ENCODE measurements at regions not wholly inside any gene's neighbourhood (a gene's known extent, or its start where the extent isn't known, plus 50 kb on each side); places are given as distances from the start of the nearest gene placed in this dataset.

DNA sequence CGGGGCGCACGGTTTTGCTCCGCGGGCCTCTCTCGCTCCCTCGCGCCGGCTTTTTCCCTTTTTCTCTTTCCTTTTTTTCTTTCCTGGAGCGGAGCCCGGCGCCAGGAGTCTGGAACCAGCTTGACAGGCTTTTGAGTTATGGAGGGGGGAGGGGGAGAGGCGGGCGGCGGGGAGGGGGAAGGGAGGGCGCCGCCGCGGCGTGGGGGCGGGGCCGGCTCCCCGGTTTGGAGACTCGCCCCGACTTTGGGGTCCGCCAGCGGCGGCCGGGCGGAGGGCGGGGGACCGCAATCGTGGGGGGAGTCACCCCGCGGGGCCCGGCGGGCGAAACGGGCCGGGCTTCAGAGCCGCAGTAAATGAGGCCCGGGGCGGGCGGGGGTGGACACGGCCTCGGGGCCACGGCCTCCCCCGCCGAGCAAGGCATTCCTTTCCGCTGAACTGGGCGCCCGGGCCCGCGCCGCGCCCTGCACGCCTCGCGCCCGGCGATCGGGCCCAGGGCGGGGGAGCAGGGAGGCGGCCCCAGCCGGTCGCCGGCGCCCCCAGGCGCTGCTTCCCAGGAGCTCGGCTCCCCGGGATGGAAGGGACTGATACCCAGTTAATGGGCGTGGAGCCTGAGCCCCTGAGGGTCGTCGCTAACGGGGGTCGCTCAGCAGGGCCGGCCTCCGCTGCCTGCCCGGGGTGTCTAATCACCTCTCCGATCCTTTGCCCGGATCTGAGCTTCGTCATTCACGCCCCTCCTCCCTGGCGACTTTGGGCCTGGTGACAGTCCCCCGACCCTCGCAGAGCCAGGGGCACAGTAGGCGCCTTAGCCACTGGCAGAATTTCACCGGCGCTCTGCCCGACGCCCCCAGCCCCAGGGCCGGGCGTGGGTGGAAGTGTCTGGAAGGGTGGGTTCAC, 138.1 kb downstream of the C9orf50 start:
- H3K36me3 ChIP-seq, result no peaks in the 10 kb centered on the region
- peak overlapping the region; percentile 30 to 55 (median 50) for H3K4me3 ChIP-seq
- TF ChIP-seq POLR2AphosphoS5 (IDR thresholded peaks at IDR 0.05), result no peak
- TF ChIP-seq EP300 (IDR thresholded peaks at IDR 0.05), result no peak
- TF ChIP-seq POLR2A (IDR thresholded peaks at IDR 0.05), result peak in 2 of 4 donors; percentile 63 to 74
- TF ChIP-seq, protein P1, sequence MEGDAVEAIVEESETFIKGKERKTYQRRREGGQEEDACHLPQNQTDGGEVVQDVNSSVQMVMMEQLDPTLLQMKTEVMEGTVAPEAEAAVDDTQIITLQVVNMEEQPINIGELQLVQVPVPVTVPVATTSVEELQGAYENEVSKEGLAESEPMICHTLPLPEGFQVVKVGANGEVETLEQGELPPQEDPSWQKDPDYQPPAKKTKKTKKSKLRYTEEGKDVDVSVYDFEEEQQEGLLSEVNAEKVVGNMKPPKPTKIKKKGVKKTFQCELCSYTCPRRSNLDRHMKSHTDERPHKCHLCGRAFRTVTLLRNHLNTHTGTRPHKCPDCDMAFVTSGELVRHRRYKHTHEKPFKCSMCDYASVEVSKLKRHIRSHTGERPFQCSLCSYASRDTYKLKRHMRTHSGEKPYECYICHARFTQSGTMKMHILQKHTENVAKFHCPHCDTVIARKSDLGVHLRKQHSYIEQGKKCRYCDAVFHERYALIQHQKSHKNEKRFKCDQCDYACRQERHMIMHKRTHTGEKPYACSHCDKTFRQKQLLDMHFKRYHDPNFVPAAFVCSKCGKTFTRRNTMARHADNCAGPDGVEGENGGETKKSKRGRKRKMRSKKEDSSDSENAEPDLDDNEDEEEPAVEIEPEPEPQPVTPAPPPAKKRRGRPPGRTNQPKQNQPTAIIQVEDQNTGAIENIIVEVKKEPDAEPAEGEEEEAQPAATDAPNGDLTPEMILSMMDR (IDR thresholded peaks at IDR 0.05), result peak in 2 of 6 experiments; percentile 18 to 24
- H3K4me1 ChIP-seq, result peaks cover 49 to 63% (median 60%) of the 10 kb centered on the region in 4 donors
- WGBS, 2 donors, result 0 to 1% methylated on average over 10 to 51 of the region's 93 CpGs
- DNase-seq (peak; percentile 78 to 95), ATAC-seq (ENCODE audit: low FRiP score in 2 of 2) (peak; percentile 70 to 89)
- no peaks in the 10 kb centered on the region for H3K27me3 ChIP-seq
- peak overlapping the region; percentile 98 to 100 (median 99) for H3K27ac ChIP-seq
- H3K9me3 ChIP-seq, result no peaks in the 10 kb centered on the region

DNA sequence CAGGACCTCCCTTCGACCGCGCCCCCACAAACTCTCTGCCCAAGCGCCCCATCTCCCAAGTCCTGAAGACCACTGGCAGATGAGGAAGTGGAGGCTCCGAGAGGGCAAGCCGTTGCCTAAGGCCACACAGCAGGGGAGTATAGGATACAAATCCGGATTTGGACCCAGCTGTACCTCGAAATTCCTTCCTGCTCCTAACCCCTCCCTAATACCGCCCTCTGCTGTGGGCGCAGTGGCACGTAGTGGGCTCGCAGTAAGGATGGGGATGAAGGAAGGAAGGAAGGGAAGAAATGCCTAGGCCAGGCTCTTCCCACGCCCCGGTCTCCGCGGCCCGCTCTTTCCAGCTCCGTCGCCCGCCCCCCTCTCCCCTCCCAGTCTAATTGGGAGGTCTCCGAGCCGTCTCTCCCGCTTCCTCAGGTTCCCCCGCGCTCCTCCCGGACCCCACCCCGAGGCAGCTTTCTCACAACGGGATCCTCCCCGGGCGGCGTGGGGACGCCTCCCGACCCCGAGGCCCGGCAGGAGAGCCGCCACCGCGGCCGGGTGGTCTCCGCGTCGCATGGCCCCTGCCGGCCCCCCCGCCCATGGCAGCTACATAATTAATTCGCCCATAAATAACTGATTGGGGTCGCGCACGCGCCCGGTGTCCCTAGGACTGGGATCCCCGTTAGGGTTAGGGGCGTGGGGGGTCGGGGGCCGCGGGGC, 138.9 kb downstream of the C9orf50 start:
- Histone ChIP-seq H3K4me1 (peaks cover 41 to 55% (median 52%) of the 10 kb centered on the region in 4 donors), H3K4me3 (peak overlapping the region; percentile 30 to 55 (median 50)), H3K9me3 (no peaks in the 10 kb centered on the region), H3K27me3 (no peaks in the 10 kb centered on the region), H3K36me3 (no peaks in the 10 kb centered on the region), H3K27ac (peak overlapping the region; percentile 98 to 100 (median 99))
- 15 to 23% methylated on average over 28 to 41 of the region's 55 CpGs for WGBS, 2 donors
- peak in 1 of 4 donors; percentile 33 for TF ChIP-seq POLR2A (IDR thresholded peaks at IDR 0.05)
- no peak for TF ChIP-seq POLR2AphosphoS5 (IDR thresholded peaks at IDR 0.05)
- TF ChIP-seq, protein P1 (IDR thresholded peaks at IDR 0.05), result peak in 2 of 6 experiments; percentile 18 to 48
- TF ChIP-seq EP300 (IDR thresholded peaks at IDR 0.05), result no peak
- ATAC-seq (ENCODE audit: low FRiP score in 2 of 2) (peak in 1 of 2 donors; percentile 23), DNase-seq (peak in 1 of 2 donors; percentile 87)

DNA sequence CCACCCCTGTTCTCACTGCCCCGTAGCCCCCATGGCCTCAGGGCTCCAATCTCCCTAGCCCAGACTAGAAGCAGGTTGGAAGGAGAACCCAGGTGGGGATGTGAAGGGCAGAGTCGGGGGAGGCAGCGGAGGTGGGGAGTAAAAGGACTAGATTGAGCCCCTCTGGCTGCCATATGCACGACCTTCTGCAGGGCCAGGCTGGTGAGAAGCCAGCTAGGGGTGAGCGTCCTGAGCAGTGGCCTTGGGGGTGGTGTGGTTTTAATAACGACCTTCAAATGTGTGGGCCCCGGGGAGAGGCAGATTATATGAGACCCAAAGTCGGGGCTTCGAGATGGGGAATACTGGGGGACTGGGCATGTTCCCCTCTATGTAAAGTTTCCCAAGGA, 139.5 kb downstream of the C9orf50 start:
- ATAC-seq (ENCODE audit: low FRiP score in 2 of 2) (no peak), DNase-seq (no peak)
- no peaks in the 10 kb centered on the region for H3K36me3 ChIP-seq
- H3K9me3 ChIP-seq, result no peaks in the 10 kb centered on the region
- H3K4me1 ChIP-seq, result peaks cover 39 to 49% (median 48%) of the 10 kb centered on the region in 4 donors
- no peaks in the 10 kb centered on the region for H3K27me3 ChIP-seq
- peak overlapping the region in 1 of 4 donors; percentile 50 for H3K4me3 ChIP-seq
- 88 to 89% methylated on average over 8 to 9 of the region's 9 CpGs for WGBS, 2 donors
- TF ChIP-seq POLR2AphosphoS5 (IDR thresholded peaks at IDR 0.05) (no peak), POLR2A (IDR thresholded peaks at IDR 0.05) (no peak), EP300 (IDR thresholded peaks at IDR 0.05) (no peak)
- TF ChIP-seq, protein P1 (IDR thresholded peaks at IDR 0.05), result no peak
- peak overlapping the region; percentile 98 to 100 (median 99) for H3K27ac ChIP-seq

DNA sequence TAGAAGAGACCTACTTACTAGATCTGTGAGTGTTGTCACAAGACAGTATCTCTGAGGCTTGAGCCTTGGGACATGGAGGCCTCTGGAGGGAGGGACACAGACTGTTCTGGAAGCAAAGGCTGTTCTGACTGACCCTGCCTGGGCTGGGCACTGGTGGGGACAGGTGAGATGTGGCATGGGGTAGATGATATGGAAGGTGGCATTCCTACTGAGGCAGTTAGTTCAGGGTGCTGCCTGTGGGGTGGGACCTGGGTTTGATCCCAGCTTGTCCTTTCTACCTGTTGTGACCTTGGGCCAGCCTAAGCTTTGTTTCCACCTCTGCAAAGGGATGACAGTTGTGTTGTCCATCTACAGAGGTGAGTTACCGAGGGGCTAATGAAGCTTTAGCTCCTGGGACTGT, 140.2 kb downstream of the C9orf50 start:
- H3K27ac ChIP-seq, result peak overlapping the region; percentile 98 to 100 (median 99)

DNA sequence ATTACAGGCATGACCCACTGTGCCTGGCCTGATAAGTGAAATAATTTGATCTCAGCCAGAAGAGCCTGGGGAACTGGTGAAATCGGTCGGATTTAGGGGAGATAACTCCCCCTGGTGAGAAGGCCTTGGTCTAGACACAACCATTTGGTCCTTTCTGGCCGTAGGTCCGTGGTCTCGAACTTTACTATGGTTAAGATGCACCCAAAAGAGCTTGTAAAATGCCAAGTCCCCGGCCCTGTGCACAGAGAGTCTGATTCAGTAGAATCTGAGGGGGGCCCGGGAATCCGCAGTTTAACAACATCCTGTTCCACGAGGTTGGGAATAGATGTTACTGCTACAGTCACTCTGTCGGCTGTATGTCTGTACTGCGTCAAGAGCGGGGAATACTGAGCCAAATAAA, 140.7 kb downstream of the C9orf50 start:
- TF ChIP-seq EP300 (IDR thresholded peaks at IDR 0.05) (no peak), POLR2A (IDR thresholded peaks at IDR 0.05) (no peak), POLR2AphosphoS5 (IDR thresholded peaks at IDR 0.05) (no peak)
- TF ChIP-seq, protein P1 (IDR thresholded peaks at IDR 0.05), result no peak
- Histone ChIP-seq H3K36me3 (no peaks in the 10 kb centered on the region), H3K9me3 (no peaks in the 10 kb centered on the region), H3K4me1 (peaks cover 39 to 47% (median 44%) of the 10 kb centered on the region in 4 donors), H3K4me3 (no peak overlapping the region), H3K27ac (peak overlapping the region; percentile 98 to 100 (median 99)), H3K27me3 (no peaks in the 10 kb centered on the region)
- WGBS, 2 donors, result 60 to 81% methylated on average over 12 of the region's 12 CpGs
- ATAC-seq (ENCODE audit: low FRiP score in 2 of 2), result no peak
- no peak for DNase-seq

More for the DNA sequence above, 140.2 kb downstream of the C9orf50 start:
- ATAC-seq (ENCODE audit: low FRiP score in 2 of 2), result no peak
- Histone ChIP-seq H3K4me3 (no peak overlapping the region), H3K36me3 (no peaks in the 10 kb centered on the region), H3K27me3 (no peaks in the 10 kb centered on the region), H3K4me1 (peaks cover 39 to 48% (median 46%) of the 10 kb centered on the region in 4 donors), H3K9me3 (no peaks in the 10 kb centered on the region)
- 100% methylated on average over 1 of the region's 1 CpG for WGBS, 2 donors
- no peak for DNase-seq
- TF ChIP-seq EP300 (IDR thresholded peaks at IDR 0.05), result no peak
